ENCODE measurements at regions not wholly inside any gene's neighbourhood (a gene's known extent, or its start where the extent isn't known, plus 50 kb on each side); places are given as distances from the start of the nearest gene placed in this dataset.

DNA sequence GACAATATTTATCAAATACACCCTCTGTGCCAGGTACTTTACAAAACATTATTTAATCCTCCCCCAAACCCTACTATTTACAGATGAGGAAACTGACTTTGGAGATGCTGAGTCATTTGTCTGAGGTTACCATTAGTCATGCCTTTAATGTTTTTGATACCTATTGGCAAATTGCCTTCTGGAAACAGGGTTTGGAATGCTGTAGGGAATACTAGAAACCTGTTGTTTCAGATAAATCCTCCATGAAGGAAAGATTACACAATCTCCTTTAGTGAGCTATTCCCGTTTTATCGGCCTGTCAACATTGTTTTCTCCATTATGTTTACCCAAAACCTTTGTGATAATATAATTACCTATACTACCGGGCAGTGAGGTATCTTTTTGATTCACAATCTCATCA is 93.6 kb upstream of the ADGRF1 start:
- no peaks in the 10 kb centered on the region for H3K27me3 ChIP-seq (replicated peaks; ENCODE audit: insufficient read depth, low read depth, low read length, poor library complexity)
- CTCF ChIA-PET = no interaction called here
- H3K4me1 ChIP-seq (ENCODE audit: insufficient read depth, low read length, poor library complexity, severe bottlenecking) = peaks cover 66% of the 10 kb centered on the region
- no peaks in the 10 kb centered on the region for H3K9me3 ChIP-seq (ENCODE audit: low read depth, low read length, poor library complexity, severe bottlenecking)
- H3K4me3 ChIP-seq (ENCODE audit: low read depth, low read length, poor library complexity, severe bottlenecking) = no peak overlapping the region
- peak overlapping the region; percentile 88 for H3K27ac ChIP-seq (ENCODE audit: low read depth, low read length, poor library complexity, severe bottlenecking)
- no peaks in the 10 kb centered on the region for H3K36me3 ChIP-seq (ENCODE audit: insufficient read depth, low read length, poor library complexity, severe bottlenecking)
- no TSS peak for BruUV-seq (replicated peaks)
- no peak for TF ChIP-seq EZH2 (IDR thresholded peaks at IDR 0.05; ENCODE audit: borderline replicate concordance, low read depth, low read length, poor library complexity, severe bottlenecking)
- TF ChIP-seq, protein P1, sequence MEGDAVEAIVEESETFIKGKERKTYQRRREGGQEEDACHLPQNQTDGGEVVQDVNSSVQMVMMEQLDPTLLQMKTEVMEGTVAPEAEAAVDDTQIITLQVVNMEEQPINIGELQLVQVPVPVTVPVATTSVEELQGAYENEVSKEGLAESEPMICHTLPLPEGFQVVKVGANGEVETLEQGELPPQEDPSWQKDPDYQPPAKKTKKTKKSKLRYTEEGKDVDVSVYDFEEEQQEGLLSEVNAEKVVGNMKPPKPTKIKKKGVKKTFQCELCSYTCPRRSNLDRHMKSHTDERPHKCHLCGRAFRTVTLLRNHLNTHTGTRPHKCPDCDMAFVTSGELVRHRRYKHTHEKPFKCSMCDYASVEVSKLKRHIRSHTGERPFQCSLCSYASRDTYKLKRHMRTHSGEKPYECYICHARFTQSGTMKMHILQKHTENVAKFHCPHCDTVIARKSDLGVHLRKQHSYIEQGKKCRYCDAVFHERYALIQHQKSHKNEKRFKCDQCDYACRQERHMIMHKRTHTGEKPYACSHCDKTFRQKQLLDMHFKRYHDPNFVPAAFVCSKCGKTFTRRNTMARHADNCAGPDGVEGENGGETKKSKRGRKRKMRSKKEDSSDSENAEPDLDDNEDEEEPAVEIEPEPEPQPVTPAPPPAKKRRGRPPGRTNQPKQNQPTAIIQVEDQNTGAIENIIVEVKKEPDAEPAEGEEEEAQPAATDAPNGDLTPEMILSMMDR (conservative IDR thresholded peaks at IDR 0.05; ENCODE audit: low read depth, low read length) = no peak
- intact Hi-C loops (cut with micrococcal nuclease; ENCODE audit: unreplicated experiment) = no loop called here
- POLR2A ChIA-PET (ENCODE audit: low non-redundant PET) = no interaction called here
- DNase-seq (ENCODE audit: low spot score) = peak; percentile 37

DNA sequence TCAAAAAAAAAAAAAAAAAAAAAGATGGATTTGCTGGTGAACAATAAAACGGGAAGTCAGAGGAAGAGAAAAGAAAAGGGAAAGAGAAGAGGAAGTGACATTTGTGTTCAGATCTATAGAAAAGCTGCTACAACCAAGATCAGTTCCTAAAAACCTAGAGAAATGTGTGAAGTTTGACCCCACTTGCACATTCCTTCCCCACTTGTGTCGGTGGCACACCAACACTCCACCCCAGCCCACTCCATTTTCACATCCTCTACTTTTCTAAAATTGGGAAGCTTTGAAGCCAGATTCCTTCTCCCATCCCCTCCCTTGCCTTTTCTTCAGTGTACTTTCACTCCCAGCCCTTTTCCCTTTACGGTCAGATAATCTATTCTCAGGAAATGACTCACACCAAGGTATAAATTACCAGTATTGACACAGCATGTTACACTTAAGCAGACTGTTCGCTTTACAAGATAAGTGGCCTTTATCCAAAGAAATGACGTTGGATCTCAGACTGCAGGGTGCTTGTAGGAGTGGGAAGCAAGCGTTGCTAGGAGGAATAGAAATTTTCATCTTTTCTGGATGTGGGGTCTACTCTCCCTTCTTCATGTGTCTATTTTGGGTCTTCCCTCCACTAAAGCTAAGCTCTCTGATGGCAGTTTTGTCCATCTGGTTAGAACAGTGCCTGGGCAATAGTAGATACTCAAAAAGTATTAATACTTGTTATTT is 92.5 kb upstream of the ADGRF1 start:
- Histone ChIP-seq H3K27me3 (replicated peaks; ENCODE audit: insufficient read depth, low read depth, low read length, poor library complexity) (no peaks in the 10 kb centered on the region), H3K4me1 (ENCODE audit: insufficient read depth, low read length, poor library complexity, severe bottlenecking) (peaks cover 66% of the 10 kb centered on the region), H3K9me3 (ENCODE audit: low read depth, low read length, poor library complexity, severe bottlenecking) (no peaks in the 10 kb centered on the region), H3K27ac (ENCODE audit: low read depth, low read length, poor library complexity, severe bottlenecking) (peak overlapping the region; percentile 88), H3K36me3 (ENCODE audit: insufficient read depth, low read length, poor library complexity, severe bottlenecking) (no peaks in the 10 kb centered on the region), H3K4me3 (ENCODE audit: low read depth, low read length, poor library complexity, severe bottlenecking) (peak overlapping the region; percentile 3)
- no TSS peak for BruUV-seq (replicated peaks)
- TF ChIP-seq EZH2 (IDR thresholded peaks at IDR 0.05; ENCODE audit: borderline replicate concordance, low read depth, low read length, poor library complexity, severe bottlenecking) = no peak
- TF ChIP-seq, protein P1 (conservative IDR thresholded peaks at IDR 0.05; ENCODE audit: low read depth, low read length) = no peak
- DNase-seq (ENCODE audit: low spot score) = peak; percentile 98
- intact Hi-C loops (cut with micrococcal nuclease; ENCODE audit: unreplicated experiment) = loop anchor here (1.0 kb wide), 1 partner anchor 12 kb away; no protein-coding TSS in a partner anchor
- ChIA-PET CTCF (interaction anchor here (0.6 kb wide), 1 partner anchor 47 kb away, joined by 4 read pairs; no protein-coding TSS in a partner anchor), POLR2A (ENCODE audit: low non-redundant PET) (no interaction called here)

DNA sequence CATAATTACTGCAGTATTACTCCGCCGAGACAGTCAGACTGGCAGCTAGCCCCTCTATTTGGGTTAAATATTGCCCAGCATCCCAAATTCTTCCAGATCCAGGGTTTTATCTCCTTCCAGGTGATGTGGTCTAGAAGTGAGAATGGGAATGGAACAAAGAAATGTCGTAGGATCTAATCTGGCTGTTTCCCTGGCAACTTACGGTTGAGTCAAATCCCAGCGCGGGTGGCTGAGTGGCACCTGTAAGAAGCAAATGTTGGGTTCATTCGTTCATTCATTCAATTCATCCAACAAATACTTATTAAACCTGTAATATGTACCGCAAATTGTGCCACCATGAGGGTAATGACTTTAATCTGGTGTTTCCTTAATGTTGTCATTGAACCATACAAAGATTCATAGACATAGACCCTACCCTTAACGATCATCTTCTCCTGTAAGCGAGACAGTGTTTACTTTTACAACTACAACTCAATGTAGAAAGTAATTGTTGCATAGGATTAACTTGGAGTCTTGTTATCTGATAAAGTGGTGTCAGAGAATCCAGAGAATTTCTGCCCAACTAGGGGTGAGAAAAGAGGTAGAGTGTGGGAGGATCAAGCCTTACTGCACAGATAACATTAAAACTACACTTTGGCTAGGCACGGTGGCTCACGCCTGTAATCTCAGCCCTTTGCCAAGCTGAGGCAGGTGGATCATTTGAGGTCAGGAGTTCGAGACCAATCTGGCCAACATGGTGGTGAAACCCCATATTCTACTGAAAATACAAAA is 91.3 kb upstream of the ADGRF1 start:
- intact Hi-C loops (cut with micrococcal nuclease; ENCODE audit: unreplicated experiment) = no loop called here
- no peak overlapping the region for H3K4me3 ChIP-seq (ENCODE audit: low read depth, low read length, poor library complexity, severe bottlenecking)
- no peak for DNase-seq (ENCODE audit: low spot score)
- CTCF ChIA-PET = interaction anchor here (0.6 kb wide), 1 partner anchor 53 kb away, joined by 8 read pairs; no protein-coding TSS in a partner anchor
- H3K4me1 ChIP-seq (ENCODE audit: insufficient read depth, low read length, poor library complexity, severe bottlenecking) = peaks cover 61% of the 10 kb centered on the region
- H3K36me3 ChIP-seq (ENCODE audit: insufficient read depth, low read length, poor library complexity, severe bottlenecking) = no peaks in the 10 kb centered on the region
- no TSS peak for BruUV-seq (replicated peaks)
- no peak for TF ChIP-seq EZH2 (IDR thresholded peaks at IDR 0.05; ENCODE audit: borderline replicate concordance, low read depth, low read length, poor library complexity, severe bottlenecking)
- TF ChIP-seq, protein P1 (conservative IDR thresholded peaks at IDR 0.05; ENCODE audit: low read depth, low read length) = no peak
- POLR2A ChIA-PET (ENCODE audit: low non-redundant PET) = no interaction called here
- peak overlapping the region; percentile 88 for H3K27ac ChIP-seq (ENCODE audit: low read depth, low read length, poor library complexity, severe bottlenecking)
- no peaks in the 10 kb centered on the region for H3K9me3 ChIP-seq (ENCODE audit: low read depth, low read length, poor library complexity, severe bottlenecking)
- H3K27me3 ChIP-seq (replicated peaks; ENCODE audit: insufficient read depth, low read depth, low read length, poor library complexity) = no peaks in the 10 kb centered on the region

All from A673 (cell line).